Kidney epithelial cell (primary cell): ENCODE measurements at regions not wholly inside any gene's neighbourhood (a gene's known extent, or its start where the extent isn't known, plus 50 kb on each side); places are given as distances from the start of the nearest gene placed in this dataset.

ENCODE experiments used
- DNase-seq: peaks from one replicate; pipeline ENCODE4 v3.0.0-alpha.2; 2010; ENCODE audit warnings: low read depth
- H3K27me3 ChIP-seq: 2 replicates; pipeline ENCODE4 v1.6.0; 2011; ENCODE audit warnings: low read length; ENCODE audit not compliant: control insufficient read depth, insufficient read depth
- H3K36me3 ChIP-seq: 2 replicates; pipeline ENCODE4 v1.5.1; 2011; ENCODE audit warnings: low read length; ENCODE audit not compliant: control insufficient read depth, insufficient read depth
- H3K4me3 ChIP-seq: 2 replicates; pipeline ENCODE4 v1.5.1; 2011; ENCODE audit warnings: low read depth, mild to moderate bottlenecking, control low read depth, low read length
- TF ChIP-seq, protein P1 (sequence below): IDR thresholded peaks from 2 replicates; pipeline ENCODE4 v1.5.1; 2011; ENCODE audit warnings: mild to moderate bottlenecking, moderate library complexity, low read length, control low read depth, inconsistent platforms; ENCODE audit not compliant: insufficient read depth, poor library complexity, severe bottlenecking

DNA sequence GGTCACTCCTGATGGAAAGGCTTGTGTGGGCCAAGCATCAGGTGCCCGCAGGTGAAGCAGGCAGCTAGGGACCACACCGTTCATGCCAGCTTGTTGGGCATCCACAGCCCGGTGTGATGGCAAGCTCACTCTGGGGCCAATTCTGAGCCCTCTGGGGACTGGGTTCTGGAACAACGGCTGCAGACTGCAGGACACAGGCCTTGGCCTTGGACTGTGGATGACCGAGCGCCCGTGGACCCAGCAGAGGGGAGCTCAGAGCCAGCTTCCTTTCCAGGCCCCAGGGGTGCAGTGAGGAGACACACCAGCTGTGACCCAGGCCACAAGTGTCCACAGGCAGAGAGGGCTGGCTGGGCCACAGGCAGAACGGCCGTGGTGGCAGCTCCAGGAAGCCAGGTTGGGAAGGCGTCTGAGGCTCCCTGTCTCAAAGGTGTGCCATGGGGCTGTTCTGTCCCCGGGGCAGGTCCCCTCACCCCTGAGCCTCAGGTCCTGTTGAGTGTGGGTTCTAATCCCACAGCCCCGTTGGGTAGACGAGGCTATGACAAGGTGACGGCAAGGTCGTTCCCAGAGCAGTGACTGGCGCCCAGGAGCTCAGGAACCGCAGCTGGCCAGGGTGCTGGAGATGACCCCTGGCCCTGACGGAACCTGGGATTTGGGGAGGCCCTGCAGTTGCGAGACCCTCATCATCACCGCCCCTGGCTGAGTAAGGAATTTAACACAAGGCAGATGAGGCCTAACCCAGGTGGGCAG is 1079.4 kb downstream of the BRD1 start:
- no peaks in the 10 kb centered on the region for H3K36me3 ChIP-seq
- no peaks in the 10 kb centered on the region for H3K27me3 ChIP-seq
- no peak overlapping the region for H3K4me3 ChIP-seq
- DNase-seq: no peak
- TF ChIP-seq, protein P1, sequence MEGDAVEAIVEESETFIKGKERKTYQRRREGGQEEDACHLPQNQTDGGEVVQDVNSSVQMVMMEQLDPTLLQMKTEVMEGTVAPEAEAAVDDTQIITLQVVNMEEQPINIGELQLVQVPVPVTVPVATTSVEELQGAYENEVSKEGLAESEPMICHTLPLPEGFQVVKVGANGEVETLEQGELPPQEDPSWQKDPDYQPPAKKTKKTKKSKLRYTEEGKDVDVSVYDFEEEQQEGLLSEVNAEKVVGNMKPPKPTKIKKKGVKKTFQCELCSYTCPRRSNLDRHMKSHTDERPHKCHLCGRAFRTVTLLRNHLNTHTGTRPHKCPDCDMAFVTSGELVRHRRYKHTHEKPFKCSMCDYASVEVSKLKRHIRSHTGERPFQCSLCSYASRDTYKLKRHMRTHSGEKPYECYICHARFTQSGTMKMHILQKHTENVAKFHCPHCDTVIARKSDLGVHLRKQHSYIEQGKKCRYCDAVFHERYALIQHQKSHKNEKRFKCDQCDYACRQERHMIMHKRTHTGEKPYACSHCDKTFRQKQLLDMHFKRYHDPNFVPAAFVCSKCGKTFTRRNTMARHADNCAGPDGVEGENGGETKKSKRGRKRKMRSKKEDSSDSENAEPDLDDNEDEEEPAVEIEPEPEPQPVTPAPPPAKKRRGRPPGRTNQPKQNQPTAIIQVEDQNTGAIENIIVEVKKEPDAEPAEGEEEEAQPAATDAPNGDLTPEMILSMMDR: no peak

DNA sequence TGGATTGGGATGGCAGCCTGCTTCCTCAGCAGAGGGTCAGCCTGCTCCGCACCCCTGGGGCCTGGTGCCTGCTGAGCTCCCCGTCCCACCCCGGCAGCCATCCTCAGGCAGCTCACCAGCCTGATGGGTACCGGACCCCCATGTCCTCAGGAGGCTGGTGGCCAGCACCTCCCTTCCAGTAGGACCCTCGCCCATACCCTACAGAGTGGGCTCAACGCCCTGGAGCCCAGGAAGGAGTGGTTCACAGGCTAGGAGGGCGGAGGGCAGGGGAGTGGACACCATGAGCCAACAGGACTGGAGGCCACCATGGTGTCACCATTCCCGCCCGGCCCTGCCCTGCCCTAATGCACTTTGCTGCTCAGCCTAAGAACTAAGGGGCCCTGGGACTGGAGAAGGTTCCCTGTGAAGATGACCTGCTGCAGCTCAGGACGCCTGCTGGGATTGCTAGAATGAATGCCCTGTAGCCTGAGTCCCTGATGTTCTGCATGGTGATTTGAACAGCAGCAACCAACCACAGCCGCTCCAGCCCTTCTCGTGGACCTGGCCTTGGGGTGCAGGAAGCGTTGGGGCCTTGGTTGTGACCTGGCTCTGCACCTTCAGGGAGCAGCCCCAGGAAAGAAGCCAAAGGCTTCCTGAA is 1080.8 kb downstream of the BRD1 start:
- Histone ChIP-seq H3K36me3 (no peaks in the 10 kb centered on the region), H3K4me3 (no peak overlapping the region), H3K27me3 (no peaks in the 10 kb centered on the region)
- no peak for DNase-seq
- TF ChIP-seq, protein P1: no peak

DNA sequence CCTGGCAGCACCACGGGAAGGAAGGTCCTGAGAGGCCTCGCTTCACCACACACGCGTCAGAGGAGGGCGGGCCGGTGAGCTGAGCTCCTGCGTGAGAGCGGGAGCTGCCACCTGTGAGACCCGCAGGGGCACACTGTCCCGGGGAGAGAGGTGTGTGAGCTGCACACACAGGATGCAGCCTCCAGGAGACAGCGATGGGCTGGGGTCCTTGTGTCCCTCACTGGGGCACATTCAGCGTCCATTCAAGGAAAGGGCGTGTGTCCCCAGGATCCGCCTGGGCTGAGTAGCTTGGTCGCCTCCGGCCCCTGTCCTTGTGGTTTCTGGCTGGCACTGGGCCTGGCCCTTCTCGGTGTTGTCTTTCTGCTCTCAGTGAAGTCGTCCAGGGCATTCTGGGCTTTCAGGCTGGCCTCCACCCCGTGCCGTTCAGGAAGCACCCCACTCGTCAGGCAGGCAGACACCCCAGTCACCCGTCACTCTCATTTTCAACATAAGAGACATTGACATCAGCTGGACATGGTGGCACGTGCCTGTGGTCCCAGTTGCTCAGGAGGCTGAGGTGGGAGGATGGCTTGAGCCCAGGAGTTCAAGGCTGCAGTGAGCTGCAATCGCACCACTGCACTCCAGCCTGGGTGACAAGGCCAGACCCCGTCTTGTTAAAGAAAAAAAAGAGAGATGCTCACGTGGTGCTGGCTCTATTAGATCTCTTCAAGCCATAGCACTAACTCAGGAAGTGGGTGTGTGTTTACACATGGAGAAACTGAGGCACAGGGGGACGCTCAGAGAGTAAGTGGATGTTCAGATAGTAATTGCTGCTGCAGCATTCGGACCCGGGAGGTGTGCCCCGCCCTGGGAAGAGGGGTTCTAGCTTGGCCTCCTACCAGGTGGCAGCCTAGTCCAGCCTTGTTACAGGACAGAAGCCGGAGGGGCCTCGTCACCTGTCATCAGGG is 1081.6 kb downstream of the BRD1 start:
- Histone ChIP-seq H3K36me3 (no peaks in the 10 kb centered on the region), H3K27me3 (no peaks in the 10 kb centered on the region), H3K4me3 (no peak overlapping the region)
- TF ChIP-seq, protein P1: no peak
- no peak for DNase-seq

DNA sequence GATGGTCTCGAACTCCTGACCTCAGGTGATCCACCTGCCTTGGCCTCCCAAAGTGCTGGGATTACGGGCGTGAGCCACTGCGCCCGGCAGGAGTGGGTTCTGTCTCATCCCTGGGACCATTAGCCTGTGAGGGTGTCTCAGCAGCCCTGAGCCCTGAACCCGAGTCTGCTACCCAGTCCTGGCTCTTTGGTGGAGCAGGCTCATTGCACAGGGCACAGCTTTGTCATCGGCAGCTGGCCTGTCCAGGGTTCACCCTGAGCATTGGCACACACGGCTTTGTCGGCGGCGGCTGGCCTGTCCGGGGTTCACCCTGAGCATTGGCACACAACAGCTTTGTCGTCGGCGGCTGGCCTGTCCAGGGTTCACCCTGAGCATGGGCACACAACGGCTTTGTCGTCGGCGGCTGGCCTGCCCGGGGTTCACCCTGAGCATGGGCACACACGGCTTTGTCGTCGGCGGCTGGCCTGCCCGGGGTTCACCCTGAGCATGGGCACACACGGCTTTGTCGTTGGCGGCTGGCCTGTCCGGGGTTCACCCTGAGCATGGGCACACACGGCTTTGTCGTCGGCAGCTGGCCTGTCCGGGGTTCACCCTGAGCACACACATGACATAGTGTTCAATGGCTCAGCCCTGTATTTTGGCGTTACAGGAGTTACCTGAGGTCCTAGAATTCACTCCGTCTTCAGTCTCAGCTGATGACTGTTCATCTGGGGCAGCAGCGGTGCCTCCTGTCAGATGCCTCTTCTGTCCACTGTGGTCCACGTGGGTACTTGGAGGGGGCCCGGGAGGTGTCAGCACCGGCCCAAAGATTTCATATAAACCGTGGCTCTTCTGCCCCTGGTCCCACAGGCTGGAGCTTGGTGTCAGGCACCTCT is 1082.5 kb downstream of the BRD1 start:
- no peaks in the 10 kb centered on the region for H3K27me3 ChIP-seq
- H3K4me3 ChIP-seq: no peak overlapping the region
- TF ChIP-seq, protein P1: no peak
- DNase-seq: no peak
- H3K36me3 ChIP-seq: no peaks in the 10 kb centered on the region

DNA sequence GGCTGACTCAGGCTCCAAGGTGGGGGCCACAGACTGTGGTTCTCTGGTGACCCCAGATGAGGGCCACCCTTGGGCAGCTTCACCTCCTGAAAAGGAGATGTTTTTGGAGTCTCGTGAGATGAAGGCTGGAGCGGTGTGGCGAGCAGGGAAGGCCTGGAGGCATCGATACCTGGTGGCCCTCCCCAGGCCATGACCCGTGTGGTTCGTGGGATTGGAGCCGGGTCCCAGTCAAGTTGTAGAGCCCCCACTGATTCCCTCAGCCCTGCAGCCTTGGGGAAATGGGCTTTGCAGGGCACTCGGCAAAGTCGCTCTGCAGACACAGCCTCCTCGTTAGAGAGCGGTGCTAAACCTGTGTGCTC is 1083.4 kb downstream of the BRD1 start:
- Histone ChIP-seq H3K4me3 (no peak overlapping the region), H3K36me3 (no peaks in the 10 kb centered on the region), H3K27me3 (no peaks in the 10 kb centered on the region)
- DNase-seq: no peak
- TF ChIP-seq, protein P1: no peak
